Heart left ventricle (tissue), 13 donors: ENCODE measurements at regions not wholly inside any gene's neighbourhood (a gene's known extent, or its start where the extent isn't known, plus 50 kb on each side); places are given as distances from the start of the nearest gene placed in this dataset.

Source experiments
- CTCF ChIP-seq, 12 donors: fragments of 200-600 bp; sonication (generic) in 4 of 12; IDR thresholded peaks; one replicate each; pipeline versions ENCODE4 v1.5.0 to v1.8.0; 2018 to 2022; ENCODE audit warnings: antibody characterized with exemption in 12 of 12, mild to moderate bottlenecking in 5 of 12
- POLR2A ChIP-seq, 2 donors: fragments of 450-650 bp; IDR thresholded peaks; one replicate each; pipeline ENCODE4 v1.6.1; 2017; ENCODE audit warnings: antibody characterized with exemption in 2 of 2, mild to moderate bottlenecking in 2 of 2, moderate library complexity in 2 of 2
- donor health status: ischemic (EF 13 %, LVEDD 7.1; RV severe dilation, severe dysfunction).
- donor health status: DM: no; HTN: yes; CAD: no.
- donor health status: DM: no; HTN: no; CAD: no.
- donor health status: ischemic (EF 25% LVEDD 6.9; RV normal size, moderate dysfunction).
- donor health status: ischemic (EF 25% LVEDD 5.7; RV mildly dilated, moderate dysfunction).
- donor health status: ischemic (EF 35%, LVEDD 5.7; RV mildly dilated, moderate dysfunction).
- donor health status: nonischemic (EF 11% LVEDD 7.7; RV severe dilation, severe dysfunction).
- donor health status: DM: yes; HTN: yes; CAD: no.
- donor health status: PGD.
- donor health status: ischemic (EF 29% LVEDD 5.4; RV normal size, mild dysfunction).
- donor health status: nonischemic (EF 23%, LVEDD 6.1; RV moderate dilation, normal function).

- no peak for TF ChIP-seq CTCF (IDR thresholded peaks at IDR 0.05)
- no peak for TF ChIP-seq POLR2A (IDR thresholded peaks at IDR 0.05)
Measured at GRCh38 chr3:152770296-152770695, 64.6 kb upstream of the P2RY1 start.
